Natural killer cell (primary cell): ENCODE measurements at regions not wholly inside any gene's neighbourhood (a gene's known extent, or its start where the extent isn't known, plus 50 kb on each side); places are given as distances from the start of the nearest gene placed in this dataset.

Source experiments
- ATAC-seq, 3 donors: fragments of 150-1000 bp in 2 of 3; fragments of 200-7000 bp in 1 of 3; cut with Tn5 transposase; 1 replicate in 1 of 3; 2 replicates in 2 of 3; pipeline ENCODE4 v1.10.0; 2021; ENCODE audit warnings: mild to moderate bottlenecking in 2 of 3, moderate library complexity in 2 of 3
- DNase-seq, 2 donors: peaks; one replicate each; pipeline versions ENCODE4 v3.0.0 to v3.0.0-alpha.2; 2013 to 2021; ENCODE audit warnings: mixed read lengths in 1 of 2
- H3K27ac ChIP-seq: one replicate; pipeline ENCODE4 v1.5.1; 2013; ENCODE audit warnings: mild to moderate bottlenecking, low read length
- H3K27me3 ChIP-seq: one replicate; pipeline ENCODE4 v1.6.1; 2013; ENCODE audit warnings: low read length; ENCODE audit not compliant: control insufficient read depth, insufficient read depth
- H3K36me3 ChIP-seq: one replicate; pipeline ENCODE4 v1.6.1; 2013; ENCODE audit warnings: low read length; ENCODE audit not compliant: control insufficient read depth, insufficient read depth
- H3K4me1 ChIP-seq: one replicate; pipeline ENCODE4 v1.6.1; 2013; ENCODE audit warnings: low read length; ENCODE audit not compliant: control insufficient read depth, insufficient read depth
- H3K4me3 ChIP-seq: one replicate; pipeline ENCODE4 v1.5.1; 2013; ENCODE audit warnings: low read length
- H3K9me3 ChIP-seq: one replicate; pipeline ENCODE4 v1.6.1; 2013; ENCODE audit warnings: low read length; ENCODE audit not compliant: control insufficient read depth, insufficient read depth
- H3K27ac Mint-ChIP-seq, 2 donors: one replicate each; pipeline ENCODE4 v1.8.0; 2022; ENCODE audit warnings: mild to moderate bottlenecking in 2 of 2, mixed read lengths in 2 of 2, moderate library complexity in 1 of 2
- H3K27me3 Mint-ChIP-seq, 2 donors: one replicate each; pipeline ENCODE4 v1.8.0; 2022; ENCODE audit warnings: low read depth in 2 of 2, mixed read lengths in 2 of 2
- H3K36me3 Mint-ChIP-seq: one replicate; pipeline ENCODE4 v1.8.0; 2022; ENCODE audit warnings: mixed read lengths
- H3K4me1 Mint-ChIP-seq, 2 donors: one replicate each; pipeline ENCODE4 v1.8.0; 2022; ENCODE audit warnings: mixed read lengths in 2 of 2
- H3K4me3 Mint-ChIP-seq: one replicate; pipeline ENCODE4 v1.8.0; 2022; ENCODE audit warnings: mild to moderate bottlenecking, moderate library complexity, mixed read lengths
- H3K9me3 Mint-ChIP-seq, 2 donors: one replicate each; pipeline ENCODE4 v1.8.0; 2022; ENCODE audit warnings: mixed read lengths in 2 of 2
- CTCF ChIP-seq: fragments of 200-600 bp; IDR thresholded peaks from one replicate; pipeline ENCODE4 v1.8.0; 2022; ENCODE audit warnings: antibody characterized with exemption
- WGBS: methylation state at CpG from one replicate; pipeline ENCODE4 v1.1.7; 2013; ENCODE audit warnings: missing lambda C conversion rate; ENCODE audit not compliant: insufficient coverage; 5-methylcytosine and 5-hydroxymethylcytosine counted together
- intact Hi-C: fragments of 100-400 bp; cut with micrococcal nuclease; formaldehyde crosslinking; loops from one replicate; pipeline ENCODE4 v1.14.2; 2022

- Mint-ChIP-seq H3K4me1 (peaks cover 8 to 11% of the 10 kb centered on the region in 2 donors), H3K4me3 (no peak overlapping the region), H3K27ac (no peak overlapping the region), H3K36me3 (no peaks in the 10 kb centered on the region), H3K9me3 (no peaks in the 10 kb centered on the region), H3K27me3 (peaks cover 15 to 49% of the 10 kb centered on the region in 2 donors)
- Histone ChIP-seq H3K27me3 (no peaks in the 10 kb centered on the region), H3K9me3 (no peaks in the 10 kb centered on the region), H3K4me1 (peaks cover 5% of the 10 kb centered on the region), H3K4me3 (no peak overlapping the region), H3K36me3 (no peaks in the 10 kb centered on the region), H3K27ac (no peak overlapping the region)
- DNase-seq (no peak), ATAC-seq (no peak)
- intact Hi-C loops = no loop called here
- 98% methylated on average over 2 of the region's 2 CpGs for WGBS
- no peak for TF ChIP-seq CTCF
Measured at GRCh38 chr1:232555494-232556210, 74.3 kb downstream of the SIPA1L2 start.

GRCh38 chr1:232554409-232554808 is 75.5 kb downstream of the SIPA1L2 start:
- H3K36me3 Mint-ChIP-seq = no peaks in the 10 kb centered on the region
- Histone ChIP-seq H3K36me3 (no peaks in the 10 kb centered on the region), H3K4me1 (peaks cover 5% of the 10 kb centered on the region), H3K4me3 (no peak overlapping the region), H3K27me3 (no peaks in the 10 kb centered on the region), H3K9me3 (no peaks in the 10 kb centered on the region), H3K27ac (no peak overlapping the region)
- WGBS = 93% methylated on average over 5 of the region's 6 CpGs
- H3K27me3 Mint-ChIP-seq = peaks cover 16 to 62% of the 10 kb centered on the region in 2 donors
- no peak overlapping the region for H3K4me3 Mint-ChIP-seq
- H3K9me3 Mint-ChIP-seq = no peaks in the 10 kb centered on the region
- H3K27ac Mint-ChIP-seq = no peak overlapping the region
- DNase-seq (no peak), ATAC-seq (no peak)
- TF ChIP-seq CTCF = no peak
- intact Hi-C loops = no loop called here
- peaks cover 8 to 11% of the 10 kb centered on the region in 2 donors for H3K4me1 Mint-ChIP-seq

- intact Hi-C loops = no loop called here
- H3K27ac Mint-ChIP-seq = no peak overlapping the region
- H3K4me3 ChIP-seq = no peak overlapping the region
- H3K9me3 ChIP-seq = no peaks in the 10 kb centered on the region
- H3K9me3 Mint-ChIP-seq = no peaks in the 10 kb centered on the region
- DNase-seq (no peak), ATAC-seq (no peak)
- no peaks in the 10 kb centered on the region for H3K36me3 ChIP-seq
- no peak for TF ChIP-seq CTCF
- H3K36me3 Mint-ChIP-seq = no peaks in the 10 kb centered on the region
- no peak overlapping the region for H3K4me3 Mint-ChIP-seq
- H3K27me3 ChIP-seq = no peaks in the 10 kb centered on the region
- H3K4me1 Mint-ChIP-seq = peaks cover 3 to 8% of the 10 kb centered on the region in 2 donors
- no peak overlapping the region for H3K27ac ChIP-seq
- peaks cover 21 to 68% of the 10 kb centered on the region in 2 donors for H3K27me3 Mint-ChIP-seq
- H3K4me1 ChIP-seq = peaks cover under 1% of the 10 kb centered on the region
Measured at GRCh38 chr1:232553809-232554208, 76.1 kb downstream of the SIPA1L2 start.
